Caco-2 (cell line): ENCODE measurements at regions not wholly inside any gene's neighbourhood (a gene's known extent, or its start where the extent isn't known, plus 50 kb on each side); places are given as distances from the start of the nearest gene placed in this dataset.

Experiments used
- BruUV-seq: library from RNA; stranded (reverse); fragments of 400-500 nt; replicated peaks from 2 replicates; lab custom pipeline; 2021; lab: Mats Ljungman, UMichigan
- CTCF ChIA-PET: fragments of 300-600 bp; sonication (Branson Sonifier 250); formaldehyde crosslinking; loops from one replicate; lab custom pipeline; 2022; ENCODE audit warnings: antibody characterized with exemption; lab: Charles Lee
- POLR2A ChIA-PET: fragments of 300-600 bp; sonication (Branson Sonifier 250); formaldehyde crosslinking; loops from one replicate; lab custom pipeline; 2022; ENCODE audit warnings: antibody characterized with exemption; lab: Charles Lee
- DNase-seq, 2 experiments: peaks; one replicate each; pipeline versions ENCODE4 v3.0.0 to v3.0.0-alpha.2; 2020 to 2022
- H3K27me3 ChIP-seq: replicated peaks from 2 replicates; pipeline ENCODE4 v1.6.0; 2011; ENCODE audit warnings: low read length; ENCODE audit not compliant: control insufficient read depth, insufficient read depth
- H3K36me3 ChIP-seq: 2 replicates; pipeline ENCODE4 v1.5.1; 2011; ENCODE audit warnings: low read length; ENCODE audit not compliant: control insufficient read depth, insufficient read depth
- H3K4me1 ChIP-seq: fragments of 250-450 bp; sonication (Bioruptor Pico); 2 replicates; pipeline ENCODE4 v1.5.1; 2020; ENCODE audit warnings: mild to moderate bottlenecking
- H3K4me3 ChIP-seq: 2 replicates; pipeline ENCODE4 v1.5.1; 2011; ENCODE audit warnings: low read depth, mild to moderate bottlenecking, control low read depth, low read length
- H3K9me3 ChIP-seq: fragments of 250-450 bp; sonication (Bioruptor Pico); 2 replicates; pipeline ENCODE4 v1.5.1; 2020; ENCODE audit warnings: mild to moderate bottlenecking, moderate library complexity
- H3K27ac Mint-ChIP-seq: one replicate; pipeline ENCODE4 v1.8.0; 2022; ENCODE audit warnings: mixed read lengths; ENCODE audit not compliant: unreplicated experiment
- H3K27me3 Mint-ChIP-seq: one replicate; pipeline ENCODE4 v1.8.0; 2022; ENCODE audit warnings: mixed read lengths; ENCODE audit not compliant: insufficient read depth, unreplicated experiment
- H3K36me3 Mint-ChIP-seq: one replicate; pipeline ENCODE4 v1.8.0; 2022; ENCODE audit warnings: mild to moderate bottlenecking, mixed read lengths; ENCODE audit not compliant: insufficient read depth, unreplicated experiment
- H3K4me1 Mint-ChIP-seq: one replicate; pipeline ENCODE4 v1.8.0; 2022; ENCODE audit warnings: low read depth, mixed read lengths; ENCODE audit not compliant: unreplicated experiment
- H3K4me3 Mint-ChIP-seq: one replicate; pipeline ENCODE4 v1.8.0; 2022; ENCODE audit warnings: mild to moderate bottlenecking, moderate library complexity, mixed read lengths; ENCODE audit not compliant: unreplicated experiment
- H3K9me3 Mint-ChIP-seq: one replicate; pipeline ENCODE4 v1.8.0; 2022; ENCODE audit warnings: mixed read lengths; ENCODE audit not compliant: unreplicated experiment
- intact Hi-C: fragments of 100-400 bp; cut with micrococcal nuclease; formaldehyde crosslinking; loops from one replicate; pipeline ENCODE4 v1.10.0; 2022; ENCODE audit not compliant: unreplicated experiment
- TF ChIP-seq, protein P1 (sequence below), 2 experiments: fragments of 200-600 bp in 1 of 2; IDR thresholded peaks; 1 replicate in 1 of 2; 2 replicates in 1 of 2; pipeline versions ENCODE4 v1.5.1 to v1.8.0; 2011 to 2022; ENCODE audit warnings: antibody characterized with exemption in 1 of 2, control low read depth in 1 of 2, inconsistent platforms in 1 of 2, low read depth in 1 of 2, low read length in 1 of 2, mild to moderate bottlenecking in 1 of 2, moderate library complexity in 1 of 2; ENCODE audit not compliant: insufficient read depth in 1 of 2, severe bottlenecking in 1 of 2, unreplicated experiment in 1 of 2

- ChIA-PET CTCF (no interaction called here), POLR2A (no interaction called here)
- no peaks in the 10 kb centered on the region for H3K27me3 ChIP-seq
- TF ChIP-seq, protein P1, sequence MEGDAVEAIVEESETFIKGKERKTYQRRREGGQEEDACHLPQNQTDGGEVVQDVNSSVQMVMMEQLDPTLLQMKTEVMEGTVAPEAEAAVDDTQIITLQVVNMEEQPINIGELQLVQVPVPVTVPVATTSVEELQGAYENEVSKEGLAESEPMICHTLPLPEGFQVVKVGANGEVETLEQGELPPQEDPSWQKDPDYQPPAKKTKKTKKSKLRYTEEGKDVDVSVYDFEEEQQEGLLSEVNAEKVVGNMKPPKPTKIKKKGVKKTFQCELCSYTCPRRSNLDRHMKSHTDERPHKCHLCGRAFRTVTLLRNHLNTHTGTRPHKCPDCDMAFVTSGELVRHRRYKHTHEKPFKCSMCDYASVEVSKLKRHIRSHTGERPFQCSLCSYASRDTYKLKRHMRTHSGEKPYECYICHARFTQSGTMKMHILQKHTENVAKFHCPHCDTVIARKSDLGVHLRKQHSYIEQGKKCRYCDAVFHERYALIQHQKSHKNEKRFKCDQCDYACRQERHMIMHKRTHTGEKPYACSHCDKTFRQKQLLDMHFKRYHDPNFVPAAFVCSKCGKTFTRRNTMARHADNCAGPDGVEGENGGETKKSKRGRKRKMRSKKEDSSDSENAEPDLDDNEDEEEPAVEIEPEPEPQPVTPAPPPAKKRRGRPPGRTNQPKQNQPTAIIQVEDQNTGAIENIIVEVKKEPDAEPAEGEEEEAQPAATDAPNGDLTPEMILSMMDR (IDR thresholded peaks at IDR 0.05; ENCODE audit: insufficient read depth in 1 of 2, low read depth in 1 of 2, low read length in 1 of 2, severe bottlenecking in 1 of 2, unreplicated experiment in 1 of 2), result no peak
- intact Hi-C loops, result no loop called here
- Mint-ChIP-seq H3K9me3 (peaks cover 12% of the 10 kb centered on the region), H3K4me1 (no peaks in the 10 kb centered on the region), H3K4me3 (no peak overlapping the region), H3K27ac (no peak overlapping the region), H3K27me3 (no peaks in the 10 kb centered on the region), H3K36me3 (no peaks in the 10 kb centered on the region)
- DNase-seq, result no peak
- no TSS peak for BruUV-seq
- H3K4me1 ChIP-seq, result no peaks in the 10 kb centered on the region
- H3K9me3 ChIP-seq, result no peaks in the 10 kb centered on the region
- H3K4me3 ChIP-seq, result no peak overlapping the region
- H3K36me3 ChIP-seq, result no peaks in the 10 kb centered on the region
Observed at GRCh38 chr15:95175914-95176658, 944.7 kb downstream of the MCTP2 start.

DNA sequence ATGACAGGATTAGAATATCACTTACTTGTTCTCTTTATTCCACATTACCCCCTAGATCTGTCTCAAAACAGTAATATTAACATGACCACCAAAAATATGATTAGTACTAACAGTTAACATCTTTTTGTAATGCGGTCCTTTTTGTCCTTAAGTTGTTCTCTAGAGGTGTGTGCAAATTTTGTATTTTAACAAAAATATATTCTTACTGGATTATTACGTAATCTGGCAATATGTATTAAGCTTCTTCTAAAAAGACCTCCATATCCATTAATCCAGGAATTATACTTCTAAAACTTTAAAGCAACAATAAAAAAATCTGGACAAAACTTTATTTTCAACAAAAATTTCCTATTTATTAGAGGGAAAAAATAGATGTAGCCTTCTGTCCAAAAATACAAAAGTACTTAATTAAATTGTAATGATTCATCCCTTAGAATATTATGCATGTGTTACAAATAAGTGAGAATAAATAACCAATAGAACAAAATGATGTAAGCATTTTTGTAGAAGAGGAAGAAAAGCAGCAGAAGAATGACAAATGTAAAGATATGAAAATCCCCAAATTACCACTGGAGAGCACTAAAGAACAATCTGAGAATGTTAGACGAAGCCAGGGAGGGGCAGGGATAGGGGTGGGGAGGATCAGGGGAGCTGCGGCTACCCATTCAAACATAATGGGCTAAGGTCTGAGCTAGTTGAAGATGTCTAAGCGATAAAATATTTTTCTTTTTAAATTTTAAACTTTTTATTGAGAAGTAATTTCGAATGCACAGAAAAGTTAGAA lies 945.6 kb downstream of the MCTP2 start:
- BruUV-seq, result no TSS peak
- no peaks in the 10 kb centered on the region for H3K27me3 Mint-ChIP-seq
- intact Hi-C loops, result no loop called here
- no peak overlapping the region for H3K4me3 ChIP-seq
- CTCF ChIA-PET, result no interaction called here
- no peaks in the 10 kb centered on the region for H3K4me1 ChIP-seq
- H3K9me3 Mint-ChIP-seq, result peaks cover 14% of the 10 kb centered on the region
- no peaks in the 10 kb centered on the region for H3K9me3 ChIP-seq
- TF ChIP-seq, protein P1 (IDR thresholded peaks at IDR 0.05; ENCODE audit: insufficient read depth in 1 of 2, low read depth in 1 of 2, low read length in 1 of 2, severe bottlenecking in 1 of 2, unreplicated experiment in 1 of 2), result no peak
- no peak overlapping the region for H3K4me3 Mint-ChIP-seq
- no peaks in the 10 kb centered on the region for H3K36me3 Mint-ChIP-seq
- POLR2A ChIA-PET, result no interaction called here
- no peak overlapping the region for H3K27ac Mint-ChIP-seq
- no peaks in the 10 kb centered on the region for H3K4me1 Mint-ChIP-seq
- H3K27me3 ChIP-seq, result no peaks in the 10 kb centered on the region
- H3K36me3 ChIP-seq, result no peaks in the 10 kb centered on the region
- DNase-seq, result no peak

GRCh38 chr15:95180530-95180929 lies 949.2 kb downstream of the MCTP2 start:
- ChIA-PET CTCF (no interaction called here), POLR2A (no interaction called here)
- H3K9me3 ChIP-seq, result no peaks in the 10 kb centered on the region
- no peaks in the 10 kb centered on the region for H3K4me1 ChIP-seq
- TF ChIP-seq, protein P1 (IDR thresholded peaks at IDR 0.05; ENCODE audit: insufficient read depth in 1 of 2, low read depth in 1 of 2, low read length in 1 of 2, severe bottlenecking in 1 of 2, unreplicated experiment in 1 of 2), result no peak
- Mint-ChIP-seq H3K36me3 (no peaks in the 10 kb centered on the region), H3K9me3 (peaks cover 14% of the 10 kb centered on the region), H3K27me3 (no peaks in the 10 kb centered on the region), H3K4me3 (no peak overlapping the region), H3K4me1 (no peaks in the 10 kb centered on the region), H3K27ac (no peak overlapping the region)
- intact Hi-C loops, result no loop called here
- no peak overlapping the region for H3K4me3 ChIP-seq
- no peaks in the 10 kb centered on the region for H3K36me3 ChIP-seq
- BruUV-seq, result no TSS peak
- no peaks in the 10 kb centered on the region for H3K27me3 ChIP-seq
- no peak for DNase-seq
